ENCODE measurements at regions not wholly inside any gene's neighbourhood (a gene's known extent, or its start where the extent isn't known, plus 50 kb on each side); places are given as distances from the start of the nearest gene placed in this dataset.

- no peaks in the 10 kb centered on the region for H3K27me3 ChIP-seq (ENCODE audit: insufficient read depth, insufficient read length)
- no peak for DNase-seq (ENCODE audit: low read depth, low spot score)
- peaks cover 2% of the 10 kb centered on the region for H3K4me1 ChIP-seq (ENCODE audit: insufficient read depth, insufficient read length)
- H3K36me3 ChIP-seq (ENCODE audit: insufficient read depth, insufficient read length, low read length) = no peaks in the 10 kb centered on the region
- peaks cover 21% of the 10 kb centered on the region; the same call in 1 of the 2 replicates for H3K9me3 ChIP-seq (ENCODE audit: insufficient read depth, low read length)
- TF ChIP-seq ZNF274 (IDR thresholded peaks at IDR 0.05; ENCODE audit: low read depth, low read length) (no peak), YY1 (IDR thresholded peaks at IDR 0.05; ENCODE audit: insufficient read depth, insufficient read length) (no peak), SUZ12 (IDR thresholded peaks at IDR 0.05; ENCODE audit: extremely low read depth, insufficient read depth, insufficient read length) (no peak)
- H3K9ac ChIP-seq (ENCODE audit: insufficient read length, low read depth) = no peak overlapping the region
- no peak overlapping the region for H3K4me3 ChIP-seq (ENCODE audit: insufficient read length, low read depth)
Observed at GRCh38 chr7:106165337-106165736, 53.2 kb upstream of the SYPL1 start.

GRCh38 chr7:106163257-106163656 is 51.1 kb upstream of the SYPL1 start:
- H3K27me3 ChIP-seq (ENCODE audit: insufficient read depth, insufficient read length) = no peaks in the 10 kb centered on the region
- DNase-seq (ENCODE audit: low read depth, low spot score) = no peak
- H3K36me3 ChIP-seq (ENCODE audit: insufficient read depth, insufficient read length, low read length) = no peaks in the 10 kb centered on the region
- H3K9ac ChIP-seq (ENCODE audit: insufficient read length, low read depth) = no peak overlapping the region
- TF ChIP-seq ZNF274 (IDR thresholded peaks at IDR 0.05; ENCODE audit: low read depth, low read length) = no peak
- no peak for TF ChIP-seq YY1 (IDR thresholded peaks at IDR 0.05; ENCODE audit: insufficient read depth, insufficient read length)
- TF ChIP-seq SUZ12 (IDR thresholded peaks at IDR 0.05; ENCODE audit: extremely low read depth, insufficient read depth, insufficient read length) = no peak
- no peak overlapping the region for H3K4me3 ChIP-seq (ENCODE audit: insufficient read length, low read depth)
- H3K9me3 ChIP-seq (ENCODE audit: insufficient read depth, low read length) = peaks cover 21% of the 10 kb centered on the region; the same call in 1 of the 2 replicates
- peaks cover 2% of the 10 kb centered on the region for H3K4me1 ChIP-seq (ENCODE audit: insufficient read depth, insufficient read length)
